NB4 (cell line): ENCODE measurements at regions not wholly inside any gene's neighbourhood (a gene's known extent, or its start where the extent isn't known, plus 50 kb on each side); places are given as distances from the start of the nearest gene placed in this dataset.

Experiments
- MAX ChIP-seq: IDR thresholded peaks from 2 replicates; pipeline ENCODE4 v1.6.1; 2011; ENCODE audit warnings: low read depth, low read length
- POLR2A ChIP-seq: IDR thresholded peaks from 2 replicates; pipeline ENCODE4 v1.6.1; 2011; ENCODE audit warnings: mild to moderate bottlenecking; ENCODE audit not compliant: insufficient read length; ENCODE audit errors: extremely low read depth
- TF ChIP-seq, protein P1 (sequence below): IDR thresholded peaks from one replicate; pipeline ENCODE4 v1.5.1; 2012; ENCODE audit warnings: low read depth, low read length

DNA sequence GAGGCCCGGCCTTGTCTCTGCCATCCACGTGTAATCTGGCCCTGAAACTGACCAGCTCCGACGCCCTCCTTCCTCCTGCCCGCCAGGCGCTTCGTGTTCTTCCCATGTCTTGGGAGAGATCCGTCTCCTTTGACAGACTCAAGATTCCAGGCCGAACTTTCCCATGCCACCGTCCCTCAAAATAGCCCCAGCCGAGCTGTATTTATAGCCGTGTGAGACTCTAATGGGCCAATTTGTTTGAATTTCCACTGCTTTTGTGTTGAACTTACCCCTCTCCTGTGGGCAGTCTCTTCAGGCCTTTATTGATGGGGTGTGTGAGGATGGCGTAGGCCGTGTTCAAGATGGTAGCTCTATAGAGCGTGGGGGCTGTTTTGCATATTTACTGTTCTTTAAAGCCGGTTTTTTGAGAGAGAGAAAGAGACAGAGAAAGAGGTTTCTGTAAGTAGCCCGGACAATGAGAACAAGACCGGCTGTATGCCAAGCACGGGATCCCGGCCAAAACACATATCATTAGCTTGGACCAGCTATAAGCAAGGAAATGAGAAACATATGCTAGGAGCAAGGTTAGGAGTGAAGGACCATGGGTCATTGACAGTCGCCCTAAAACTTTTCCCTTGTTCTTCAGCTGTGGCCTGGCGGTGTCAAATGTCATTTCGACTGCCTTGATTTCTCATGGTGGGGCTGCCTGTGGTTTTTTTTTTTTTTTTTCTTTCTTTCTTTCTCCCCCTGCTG, 124.5 kb upstream of the ZFHX3 start:
- TF ChIP-seq, protein P1, sequence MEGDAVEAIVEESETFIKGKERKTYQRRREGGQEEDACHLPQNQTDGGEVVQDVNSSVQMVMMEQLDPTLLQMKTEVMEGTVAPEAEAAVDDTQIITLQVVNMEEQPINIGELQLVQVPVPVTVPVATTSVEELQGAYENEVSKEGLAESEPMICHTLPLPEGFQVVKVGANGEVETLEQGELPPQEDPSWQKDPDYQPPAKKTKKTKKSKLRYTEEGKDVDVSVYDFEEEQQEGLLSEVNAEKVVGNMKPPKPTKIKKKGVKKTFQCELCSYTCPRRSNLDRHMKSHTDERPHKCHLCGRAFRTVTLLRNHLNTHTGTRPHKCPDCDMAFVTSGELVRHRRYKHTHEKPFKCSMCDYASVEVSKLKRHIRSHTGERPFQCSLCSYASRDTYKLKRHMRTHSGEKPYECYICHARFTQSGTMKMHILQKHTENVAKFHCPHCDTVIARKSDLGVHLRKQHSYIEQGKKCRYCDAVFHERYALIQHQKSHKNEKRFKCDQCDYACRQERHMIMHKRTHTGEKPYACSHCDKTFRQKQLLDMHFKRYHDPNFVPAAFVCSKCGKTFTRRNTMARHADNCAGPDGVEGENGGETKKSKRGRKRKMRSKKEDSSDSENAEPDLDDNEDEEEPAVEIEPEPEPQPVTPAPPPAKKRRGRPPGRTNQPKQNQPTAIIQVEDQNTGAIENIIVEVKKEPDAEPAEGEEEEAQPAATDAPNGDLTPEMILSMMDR = no peak
- TF ChIP-seq POLR2A (no peak), MAX (no peak)
